ENCODE measurements at regions not wholly inside any gene's neighbourhood (a gene's known extent, or its start where the extent isn't known, plus 50 kb on each side); places are given as distances from the start of the nearest gene placed in this dataset.

GRCh38 chr10:5588603-5589002, 63.8 kb downstream of the CALML3 start:
- ChIA-PET POLR2A (no interaction called here), CTCF (interaction anchor here (1.7 kb wide), 1 partner anchor 148 kb away, joined by 3 read pairs; no protein-coding TSS in a partner anchor)
- no peaks in the 10 kb centered on the region for H3K36me3 ChIP-seq (ENCODE audit: control insufficient read depth, insufficient read depth, low read length)
- no peak for TF ChIP-seq CTCF (IDR thresholded peaks at IDR 0.05; ENCODE audit: insufficient read depth, low read depth, low read length)
- H3K4me3 ChIP-seq (ENCODE audit: low read depth, low read length) = no peak overlapping the region
- DNase-seq (ENCODE audit: low read depth) = no peak
- H3K27me3 ChIP-seq (ENCODE audit: control insufficient read depth, insufficient read depth, low read length) = no peaks in the 10 kb centered on the region
